ENCODE measurements at regions not wholly inside any gene's neighbourhood (a gene's known extent, or its start where the extent isn't known, plus 50 kb on each side); places are given as distances from the start of the nearest gene placed in this dataset.
"Not testable (repeated sequence)": the region's sequence is repeated elsewhere in the genome, so short reads cannot be mapped to it uniquely, and the experiment has no call there.

- no peak overlapping the region for H3K27ac ChIP-seq
- no peak for DNase-seq (ENCODE audit: low read depth, low spot score)
These were observed 149.3 kb downstream of the PCTP start for GRCh38 chr17:55900188-55900587.

- no peak overlapping the region for H3K27ac ChIP-seq
- DNase-seq (ENCODE audit: low read depth, low spot score) = no peak
These were observed 152.3 kb downstream of the PCTP start for GRCh38 chr17:55903028-55903690.

GRCh38 chr17:55909776-55910175, 158.9 kb downstream of the PCTP start:
- no peak overlapping the region for H3K27ac ChIP-seq
- DNase-seq (ENCODE audit: low read depth, low spot score) = no peak

GRCh38 chr17:55911186-55911585, 160.3 kb downstream of the PCTP start:
- H3K27ac ChIP-seq = no peak overlapping the region
- DNase-seq (ENCODE audit: low read depth, low spot score) = no peak

- no peak for DNase-seq (ENCODE audit: low read depth, low spot score)
- no peak overlapping the region for H3K27ac ChIP-seq
These were observed 174.6 kb downstream of the PCTP start for GRCh38 chr17:55925440-55925839.

GRCh38 chr17:55926276-55926990, 175.6 kb downstream of the PCTP start:
- H3K27ac ChIP-seq = no peak overlapping the region
- no peak for DNase-seq (ENCODE audit: low read depth, low spot score)

- no peak for DNase-seq (ENCODE audit: low read depth, low spot score)
These were observed 179.5 kb downstream of the PCTP start for GRCh38 chr17:55930291-55930809.

GRCh38 chr17:55931446-55931845, 180.6 kb downstream of the PCTP start:
- DNase-seq (ENCODE audit: low read depth, low spot score) = no peak
- no peak overlapping the region for H3K27ac ChIP-seq

More at GRCh38 chr17:55930291-55930809, 179.5 kb downstream of the PCTP start:
- no peak overlapping the region for H3K27ac ChIP-seq

- H3K27ac ChIP-seq = no peak overlapping the region
- DNase-seq (ENCODE audit: low read depth, low spot score) = no peak
These were observed 182.1 kb downstream of the PCTP start for GRCh38 chr17:55932973-55933372.

GRCh38 chr17:55939181-55939810, 188.4 kb downstream of the PCTP start:
- not testable (repeated sequence) for DNase-seq (ENCODE audit: low read depth, low spot score)

GRCh38 chr17:55959756-55960155, 193.5 kb upstream of the ANKFN1 start:
- no peak overlapping the region for H3K27ac ChIP-seq
- no peak for DNase-seq (ENCODE audit: low read depth, low spot score)

More at GRCh38 chr17:55939181-55939810, 188.4 kb downstream of the PCTP start:
- not testable (repeated sequence) for H3K27ac ChIP-seq

GRCh38 chr17:55961386-55961785, 191.9 kb upstream of the ANKFN1 start:
- H3K27ac ChIP-seq = no peak overlapping the region
- DNase-seq (ENCODE audit: low read depth, low spot score) = no peak

- H3K27ac ChIP-seq = no peak overlapping the region
- DNase-seq (ENCODE audit: low read depth, low spot score) = no peak
These were observed 190.3 kb upstream of the ANKFN1 start for GRCh38 chr17:55962951-55963401.

- no peak for DNase-seq (ENCODE audit: low read depth, low spot score)
- H3K27ac ChIP-seq = no peak overlapping the region
These were observed 189.1 kb upstream of the ANKFN1 start for GRCh38 chr17:55964191-55964590.

- no peak for DNase-seq (ENCODE audit: low read depth, low spot score)
- no peak overlapping the region for H3K27ac ChIP-seq
These were observed 188.2 kb upstream of the ANKFN1 start for GRCh38 chr17:55965051-55965450.

GRCh38 chr17:55969562-55970324, 183.5 kb upstream of the ANKFN1 start:
- no peak overlapping the region for H3K27ac ChIP-seq
- DNase-seq (ENCODE audit: low read depth, low spot score) = peak; percentile 34

- H3K27ac ChIP-seq = no peak overlapping the region
- no peak for DNase-seq (ENCODE audit: low read depth, low spot score)
These were observed 174.7 kb upstream of the ANKFN1 start for GRCh38 chr17:55978578-55978977.

GRCh38 chr17:55983096-55983495, 170.2 kb upstream of the ANKFN1 start:
- no peak for DNase-seq (ENCODE audit: low read depth, low spot score)
- H3K27ac ChIP-seq = no peak overlapping the region

- H3K27ac ChIP-seq = no peak overlapping the region
- DNase-seq (ENCODE audit: low read depth, low spot score) = no peak
These were observed 166.5 kb upstream of the ANKFN1 start for GRCh38 chr17:55986817-55987216.

- no peak overlapping the region for H3K27ac ChIP-seq
- DNase-seq (ENCODE audit: low read depth, low spot score) = no peak
These were observed 164.4 kb upstream of the ANKFN1 start for GRCh38 chr17:55988861-55989260.

Data from epithelial cell of prostate (primary cell).